C4-2B (cell line): ENCODE measurements at regions not wholly inside any gene's neighbourhood (a gene's known extent, or its start where the extent isn't known, plus 50 kb on each side); places are given as distances from the start of the nearest gene placed in this dataset.

Source experiments
- ZFX ChIP-seq: fragments of 450-650 bp; IDR thresholded peaks from 2 replicates; pipeline ENCODE4 v1.6.1; 2017
- TF ChIP-seq, protein P1 (sequence below): fragments of 450-650 bp; conservative IDR thresholded peaks from 2 replicates; pipeline ENCODE4 v1.5.1; 2017; ENCODE audit warnings: mild to moderate bottlenecking

DNA sequence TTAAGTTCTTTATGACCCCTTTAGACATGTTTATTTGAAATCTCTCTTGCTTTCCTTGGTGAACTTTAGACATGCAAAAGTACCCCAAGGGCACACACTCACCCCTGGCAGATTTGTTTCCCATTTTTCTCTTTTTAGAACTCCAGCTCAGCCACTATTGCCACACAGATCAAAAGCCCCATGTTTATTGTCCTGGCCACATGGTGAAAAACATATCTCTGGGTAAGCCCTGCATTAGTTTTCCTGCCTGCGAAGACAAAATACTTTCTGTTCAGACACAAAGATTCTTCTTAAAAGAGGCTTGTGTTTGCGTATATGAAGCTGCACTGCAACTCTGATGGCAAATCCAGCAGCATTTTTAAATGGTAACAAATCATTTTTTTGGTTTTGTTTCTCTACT is 200.0 kb downstream of the POLR1F start:
- TF ChIP-seq, protein P1, sequence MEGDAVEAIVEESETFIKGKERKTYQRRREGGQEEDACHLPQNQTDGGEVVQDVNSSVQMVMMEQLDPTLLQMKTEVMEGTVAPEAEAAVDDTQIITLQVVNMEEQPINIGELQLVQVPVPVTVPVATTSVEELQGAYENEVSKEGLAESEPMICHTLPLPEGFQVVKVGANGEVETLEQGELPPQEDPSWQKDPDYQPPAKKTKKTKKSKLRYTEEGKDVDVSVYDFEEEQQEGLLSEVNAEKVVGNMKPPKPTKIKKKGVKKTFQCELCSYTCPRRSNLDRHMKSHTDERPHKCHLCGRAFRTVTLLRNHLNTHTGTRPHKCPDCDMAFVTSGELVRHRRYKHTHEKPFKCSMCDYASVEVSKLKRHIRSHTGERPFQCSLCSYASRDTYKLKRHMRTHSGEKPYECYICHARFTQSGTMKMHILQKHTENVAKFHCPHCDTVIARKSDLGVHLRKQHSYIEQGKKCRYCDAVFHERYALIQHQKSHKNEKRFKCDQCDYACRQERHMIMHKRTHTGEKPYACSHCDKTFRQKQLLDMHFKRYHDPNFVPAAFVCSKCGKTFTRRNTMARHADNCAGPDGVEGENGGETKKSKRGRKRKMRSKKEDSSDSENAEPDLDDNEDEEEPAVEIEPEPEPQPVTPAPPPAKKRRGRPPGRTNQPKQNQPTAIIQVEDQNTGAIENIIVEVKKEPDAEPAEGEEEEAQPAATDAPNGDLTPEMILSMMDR = no peak
- no peak for TF ChIP-seq ZFX
